CD4-positive, alpha-beta T cell treated with Interleukin-17A for 4 hours (primary cell): ENCODE measurements at regions not wholly inside any gene's neighbourhood (a gene's known extent, or its start where the extent isn't known, plus 50 kb on each side); places are given as distances from the start of the nearest gene placed in this dataset.
"Not testable (repeated sequence)": the region's sequence is repeated elsewhere in the genome, so short reads cannot be mapped to it uniquely, and the experiment has no call there.

Source experiments
- DNase-seq: peaks from one replicate; pipeline ENCODE4 v3.0.0-alpha.2; 2020; ENCODE audit warnings: mixed read lengths

DNA sequence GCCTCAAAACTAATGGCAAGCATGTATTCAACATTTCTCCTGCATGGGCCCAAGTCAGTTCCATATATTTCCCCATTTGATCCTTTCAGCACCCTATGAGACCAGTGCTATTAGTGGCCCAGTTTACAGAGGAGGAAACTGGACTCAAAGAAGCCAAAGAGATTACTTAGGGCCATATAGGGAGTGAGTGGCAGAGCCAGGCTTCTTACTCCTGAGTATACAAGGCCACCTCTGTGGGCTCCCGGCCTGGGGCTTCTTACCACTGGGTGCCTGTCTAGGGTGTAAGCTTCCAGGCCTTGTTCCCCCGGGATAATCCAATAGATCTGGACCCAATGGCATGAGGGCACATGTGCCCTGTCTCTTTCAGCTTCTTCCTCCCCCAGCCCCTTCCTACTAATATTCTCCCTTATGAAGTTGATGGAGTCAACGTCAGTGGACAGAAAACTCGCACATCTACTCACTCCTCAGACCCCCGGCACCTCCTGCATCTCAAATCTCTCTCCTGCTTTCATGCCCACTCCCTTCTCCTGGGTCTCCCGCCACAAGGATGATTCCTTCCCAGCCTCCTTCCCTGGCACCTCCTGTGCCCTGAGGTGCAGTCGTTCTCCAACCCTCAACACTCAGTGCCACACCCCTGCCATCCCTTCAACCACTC, 222.6 kb downstream of the ANAPC1 start:
- DNase-seq = no peak

DNA sequence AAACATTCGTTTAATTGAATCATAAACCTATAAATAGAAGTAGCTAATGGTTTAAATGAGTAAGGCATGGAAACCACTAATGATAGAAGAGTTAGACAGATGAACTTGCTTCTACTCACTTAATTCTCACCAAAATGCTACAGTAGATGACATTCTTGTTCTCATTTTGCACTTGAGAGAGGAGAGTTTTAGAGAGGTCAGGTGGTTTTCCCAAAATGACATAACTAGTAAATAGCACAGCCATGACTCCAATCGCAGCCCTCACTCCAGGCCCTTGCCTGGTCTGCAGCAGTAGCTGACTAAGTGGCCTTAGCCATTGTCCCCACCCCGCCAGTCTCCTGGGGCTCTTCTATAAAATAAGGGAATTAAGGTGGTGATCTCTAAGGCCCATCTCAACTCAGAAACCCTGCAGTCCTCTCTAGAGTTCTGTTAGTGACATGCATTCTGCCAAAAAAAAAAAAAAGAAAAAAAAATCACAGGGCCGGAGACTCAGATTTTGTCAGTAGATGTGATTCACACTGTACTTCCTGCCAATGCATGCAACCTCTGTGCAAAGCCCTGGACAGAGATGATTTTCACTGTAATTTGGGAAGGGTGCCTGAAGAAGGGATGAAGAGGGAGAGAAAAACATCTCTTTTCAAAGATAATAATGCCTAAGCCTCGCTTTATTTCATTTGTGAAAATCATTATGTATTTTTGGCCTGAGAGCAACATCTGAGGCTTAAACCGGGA, 221.8 kb downstream of the ANAPC1 start:
- DNase-seq = no peak

DNA sequence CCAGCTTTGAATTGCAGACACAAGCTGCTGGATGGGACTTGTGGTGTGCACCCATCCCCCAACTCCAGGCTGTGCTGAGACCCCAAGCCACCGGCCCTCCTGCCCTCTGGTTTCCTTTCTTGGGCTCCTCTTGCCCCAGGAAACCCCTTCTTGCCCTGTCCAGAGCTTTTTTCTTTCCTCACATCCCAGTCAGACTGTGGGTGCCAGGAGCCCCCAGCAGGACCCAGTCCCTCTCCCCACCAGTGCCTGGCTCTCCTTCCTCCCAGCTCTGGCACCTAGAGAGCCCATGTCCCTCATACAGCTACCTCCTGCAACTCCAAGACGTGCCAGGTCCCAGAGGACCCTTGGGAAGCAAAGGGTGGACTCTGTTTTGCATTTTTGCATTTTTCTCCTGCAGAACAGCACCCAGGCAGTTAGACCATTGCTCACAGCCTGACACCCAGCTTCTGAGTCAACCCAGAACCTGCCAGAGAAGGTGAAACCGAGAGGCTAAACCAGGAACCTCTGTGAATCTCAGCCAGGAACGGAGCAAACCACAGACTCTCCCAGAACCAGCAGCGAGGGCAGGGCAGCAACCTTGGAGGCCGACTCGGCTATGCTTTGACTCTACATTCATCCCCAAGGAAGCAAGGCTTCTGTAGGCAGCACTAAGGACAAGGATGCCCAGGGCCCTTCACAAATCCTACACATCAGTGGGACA, 221.1 kb downstream of the ANAPC1 start:
- DNase-seq = peak; percentile 7

DNA sequence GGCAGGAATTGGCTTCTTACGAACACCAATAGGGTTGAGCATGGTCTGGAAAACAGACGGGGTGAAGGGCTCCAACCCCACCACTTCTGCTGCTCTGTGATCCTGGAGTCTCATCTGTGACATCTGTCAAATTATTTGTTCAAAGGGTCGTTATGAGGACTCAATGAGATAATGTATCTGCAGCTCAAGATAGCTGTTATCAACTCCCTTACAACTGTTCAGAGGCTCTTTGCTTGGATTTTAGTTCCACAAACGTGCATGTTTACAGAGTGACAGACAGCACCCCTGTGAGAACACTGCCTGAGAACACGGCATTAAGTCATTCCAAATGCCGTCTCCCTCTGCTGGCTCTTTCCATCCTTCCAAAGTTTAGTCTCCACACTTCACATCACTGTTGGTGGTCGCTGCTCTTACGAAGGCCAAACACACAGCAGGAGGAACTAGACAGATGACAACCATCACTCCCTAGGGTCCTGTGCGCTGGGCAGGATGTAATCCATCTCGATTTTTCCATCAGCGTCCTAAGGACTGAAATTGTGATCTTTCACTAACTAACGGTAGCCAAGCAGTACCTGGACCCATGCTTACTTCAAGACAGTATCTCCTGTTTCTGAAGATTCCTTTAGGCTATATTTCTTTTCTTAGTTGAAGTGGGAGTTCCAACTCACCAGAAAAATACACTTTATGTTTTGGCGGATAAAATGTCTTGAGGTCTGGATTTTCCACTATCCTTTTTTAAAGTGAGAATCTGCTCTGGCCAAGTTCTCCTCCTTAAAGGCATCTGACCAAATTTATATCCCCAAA, 220.3 kb downstream of the ANAPC1 start:
- DNase-seq = no peak

DNA sequence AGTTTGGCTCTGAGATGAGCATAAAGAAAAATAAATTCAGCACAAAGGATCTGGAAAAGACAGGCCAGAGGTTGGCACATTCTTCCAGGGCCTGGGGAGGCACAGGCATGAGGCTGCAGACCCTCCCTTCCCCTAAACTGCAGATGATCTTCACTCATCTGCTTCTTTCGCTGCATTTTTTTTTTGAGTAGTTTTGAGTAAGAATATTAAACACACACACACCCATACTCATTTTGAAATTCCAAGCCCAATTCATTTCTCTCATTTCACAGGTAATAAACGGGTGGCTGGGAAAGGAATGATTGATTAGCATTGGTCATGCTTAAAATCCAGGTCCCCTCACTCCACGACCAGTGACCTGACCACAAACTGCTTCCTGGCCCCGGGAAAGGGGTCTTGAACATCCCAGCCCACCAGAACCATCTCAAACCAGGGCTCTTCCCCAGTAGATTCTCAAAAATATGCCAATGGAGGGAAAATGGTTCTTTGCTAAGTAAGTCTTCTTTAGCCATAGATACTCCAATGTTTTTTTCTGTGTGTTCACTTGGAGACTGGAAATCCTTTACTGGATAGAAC, 219.6 kb downstream of the ANAPC1 start:
- no peak for DNase-seq

DNA sequence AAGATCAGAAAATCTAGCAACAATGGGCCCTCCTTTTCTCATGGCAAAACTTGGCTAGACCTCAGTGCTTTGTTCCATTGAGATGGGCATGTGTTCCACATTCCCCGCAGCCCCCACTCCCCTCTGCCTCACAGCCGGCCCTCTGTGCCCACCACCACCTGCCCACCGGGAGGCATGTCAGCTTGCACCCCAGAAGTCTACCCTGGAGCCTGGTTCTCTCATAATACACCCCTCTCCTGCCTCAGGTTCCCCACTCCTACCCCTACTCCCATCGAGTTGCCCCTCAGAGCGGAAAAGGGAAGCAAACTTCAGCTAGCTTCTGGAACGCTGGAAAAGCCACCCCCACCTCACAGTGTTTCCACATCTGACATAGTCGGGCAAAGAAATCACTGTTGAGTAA, 219.0 kb downstream of the ANAPC1 start:
- DNase-seq = no peak

DNA sequence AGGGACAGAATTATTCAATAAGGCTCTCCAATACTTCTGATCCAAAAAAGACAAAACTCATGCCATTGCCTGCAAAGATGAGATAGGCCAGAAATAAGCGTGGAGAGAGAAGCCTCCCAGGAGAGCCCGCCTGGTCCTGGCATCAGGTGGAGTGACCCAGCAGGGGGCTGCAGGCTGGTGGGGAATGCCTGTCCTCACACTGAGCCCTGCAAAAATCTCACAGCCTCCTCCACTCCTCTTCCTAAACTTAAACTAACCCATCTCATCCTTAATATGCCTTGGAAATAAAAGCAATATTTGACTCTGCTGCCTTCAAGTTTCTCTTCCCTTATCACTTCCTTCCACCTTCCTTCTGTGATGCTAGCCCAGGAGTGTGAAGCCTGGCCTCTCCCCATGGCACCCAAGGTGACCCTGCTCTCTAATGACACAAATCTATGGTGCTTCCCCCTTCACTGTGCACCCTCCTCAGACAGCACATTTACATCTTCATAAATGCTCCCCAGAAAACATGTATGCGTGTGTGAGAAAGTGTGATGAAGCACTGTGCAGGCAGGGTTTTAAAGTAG, 218.4 kb downstream of the ANAPC1 start:
- no peak for DNase-seq

DNA sequence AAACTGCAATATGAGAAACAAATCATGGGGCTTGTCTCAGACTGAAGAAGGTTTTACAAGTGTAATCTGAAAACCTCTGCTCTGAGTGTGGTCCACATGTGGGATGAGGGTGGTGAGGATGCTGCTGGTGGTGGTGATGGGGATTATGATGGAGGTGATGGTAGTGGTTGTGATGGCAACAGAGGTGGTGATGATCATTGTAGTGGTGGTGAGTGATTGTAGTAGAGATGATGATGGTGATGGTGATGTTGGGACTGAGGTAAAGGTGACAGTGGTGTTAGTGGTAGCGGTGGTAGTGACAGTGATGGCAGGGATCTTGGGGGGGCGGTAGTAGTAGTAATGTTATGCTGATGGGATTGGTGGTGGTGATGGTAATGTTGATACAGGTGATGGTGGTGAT, 217.8 kb downstream of the ANAPC1 start:
- no peak for DNase-seq

DNA sequence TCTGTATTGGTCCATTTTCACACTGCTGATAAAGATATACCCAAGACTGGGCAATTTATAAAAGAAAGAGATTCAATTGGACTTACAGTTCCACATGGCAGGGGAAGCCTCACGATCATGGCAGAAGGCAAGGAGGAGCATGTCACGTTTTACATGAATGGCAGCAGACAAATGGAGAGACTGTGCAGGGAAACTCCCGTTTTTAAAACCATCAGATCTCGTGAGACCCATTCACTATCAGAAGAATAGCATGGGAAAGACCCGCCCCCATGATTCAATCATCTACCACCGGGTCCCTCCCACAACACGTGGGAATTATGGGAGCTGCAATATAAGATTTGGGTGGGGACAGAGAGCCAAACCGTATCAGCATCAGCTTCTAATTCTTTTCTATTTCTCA, 217.0 kb downstream of the ANAPC1 start:
- DNase-seq = no peak

DNA sequence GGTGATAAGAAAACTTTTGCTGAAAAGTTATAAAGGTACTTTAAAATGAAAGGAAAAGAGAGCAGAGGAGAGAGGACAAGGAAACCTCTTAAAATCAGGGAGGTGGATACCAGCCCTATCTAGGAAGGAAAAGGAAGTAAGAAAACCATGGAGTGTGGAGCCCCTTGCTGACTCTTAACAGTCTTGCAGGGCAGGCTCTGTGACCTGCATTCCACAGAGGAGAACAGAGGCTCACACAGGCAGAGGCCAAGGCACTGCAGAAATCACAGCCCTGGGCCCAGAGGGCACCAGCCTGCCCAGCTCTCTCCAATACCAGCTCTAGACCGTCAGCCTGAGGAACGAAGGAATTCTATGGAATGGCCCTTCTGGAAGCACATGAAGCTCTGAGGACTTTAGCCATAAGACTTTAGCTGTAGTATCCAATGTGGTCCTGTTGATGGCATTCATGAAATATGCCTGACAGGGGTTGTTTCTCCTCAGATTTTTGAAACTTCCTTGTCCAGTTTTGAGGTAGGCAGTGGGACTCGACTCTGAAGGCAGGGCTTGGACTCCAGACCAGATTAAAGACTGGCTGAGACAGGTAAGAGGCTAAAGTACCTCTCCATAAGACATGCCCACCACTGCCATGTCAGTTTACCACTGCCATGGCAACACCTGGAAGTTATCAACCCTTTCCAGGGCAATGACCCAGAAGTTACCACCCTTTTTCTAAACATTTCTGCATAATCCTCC, 216.3 kb downstream of the ANAPC1 start:
- no peak for DNase-seq

DNA sequence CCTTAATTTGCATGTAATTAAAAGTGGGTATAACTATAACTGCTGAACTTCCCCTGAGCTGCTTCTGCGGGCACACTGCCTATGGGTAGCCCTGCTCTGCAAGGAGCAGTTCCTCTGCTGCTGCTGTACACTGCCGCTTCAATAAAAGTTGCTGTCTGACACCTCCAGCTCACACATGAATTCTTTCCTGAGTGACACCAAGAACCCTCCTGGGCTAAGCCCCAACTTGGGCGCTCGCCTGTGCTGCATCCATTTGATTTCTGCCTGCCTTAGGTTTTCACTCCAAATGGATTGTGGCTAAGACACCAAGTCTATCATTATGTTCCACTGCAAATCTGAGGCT, 215.7 kb downstream of the ANAPC1 start:
- no peak for DNase-seq

DNA sequence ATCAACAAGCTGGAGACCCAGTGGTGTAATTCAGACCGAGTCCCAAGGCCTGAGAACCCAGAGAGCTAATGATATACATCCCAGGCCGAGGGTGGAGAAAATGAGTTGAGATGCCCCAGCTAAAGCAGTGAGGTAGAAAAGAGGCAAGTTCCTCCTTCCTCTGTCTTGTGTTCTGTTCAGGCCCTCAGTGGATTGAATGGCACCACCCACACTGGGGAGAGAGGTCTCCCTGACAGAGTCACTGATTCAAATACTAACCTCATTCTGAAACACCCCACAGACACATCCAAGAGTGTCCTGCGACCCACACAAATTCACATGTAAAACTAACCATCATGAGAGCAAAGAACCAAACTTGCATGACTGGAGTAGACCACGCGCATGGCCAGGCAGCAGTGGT, 215.3 kb downstream of the ANAPC1 start:
- DNase-seq = no peak

DNA sequence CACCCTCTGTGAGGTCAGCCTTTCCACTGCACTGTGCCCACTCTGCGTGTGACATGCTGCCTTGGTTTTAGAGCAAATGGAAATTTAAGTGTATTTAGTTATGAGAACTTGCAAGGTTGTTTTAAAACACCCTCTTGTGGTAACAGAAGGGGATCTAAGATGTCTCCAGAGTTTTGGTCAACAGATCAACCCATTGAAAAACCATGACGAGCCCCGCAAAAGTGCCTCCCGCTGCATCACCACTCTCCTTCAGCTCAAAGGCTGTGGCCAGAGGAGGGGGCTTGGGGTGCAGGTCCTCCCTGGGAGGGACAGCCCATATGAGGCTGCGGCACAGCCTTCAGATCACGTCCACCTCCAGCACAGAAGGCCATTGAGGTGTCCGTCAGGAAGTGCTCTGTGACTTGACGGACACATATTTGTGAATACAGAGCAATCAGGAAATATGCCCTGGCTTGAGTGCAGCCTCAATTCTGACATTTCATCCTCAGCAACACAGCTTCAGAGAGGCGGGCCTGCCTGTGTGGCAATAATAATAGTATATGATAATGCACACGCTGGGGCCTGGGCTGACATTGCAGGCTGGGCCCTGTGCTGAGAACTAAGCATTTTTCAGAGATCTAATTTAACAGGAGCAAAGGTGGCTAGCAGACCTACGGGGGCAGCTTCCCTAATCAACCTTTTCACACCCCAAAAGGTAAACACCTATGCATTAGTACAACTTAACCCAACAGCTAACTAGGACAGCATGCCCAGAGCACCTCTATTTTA, 213.9 kb downstream of the ANAPC1 start:
- no peak for DNase-seq

DNA sequence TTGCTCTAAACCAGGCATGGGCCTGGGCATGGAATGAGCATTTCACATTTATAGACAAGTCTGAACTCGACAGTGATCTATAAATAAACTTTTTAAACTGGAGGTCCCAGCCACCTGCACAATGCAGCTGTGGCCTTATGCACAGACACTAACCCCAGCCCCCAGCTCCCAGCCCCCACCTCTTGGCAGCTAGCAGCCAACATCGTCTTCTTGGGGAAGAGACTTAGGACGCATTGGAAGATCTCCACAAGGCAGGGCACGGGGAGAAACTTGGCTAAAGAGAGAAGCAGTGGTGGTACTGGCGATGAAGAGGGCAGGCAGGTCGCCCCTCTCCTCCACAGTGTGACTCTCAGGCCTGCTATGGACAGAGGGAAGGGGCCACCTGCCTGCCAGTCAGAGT, 213.2 kb downstream of the ANAPC1 start:
- no peak for DNase-seq

DNA sequence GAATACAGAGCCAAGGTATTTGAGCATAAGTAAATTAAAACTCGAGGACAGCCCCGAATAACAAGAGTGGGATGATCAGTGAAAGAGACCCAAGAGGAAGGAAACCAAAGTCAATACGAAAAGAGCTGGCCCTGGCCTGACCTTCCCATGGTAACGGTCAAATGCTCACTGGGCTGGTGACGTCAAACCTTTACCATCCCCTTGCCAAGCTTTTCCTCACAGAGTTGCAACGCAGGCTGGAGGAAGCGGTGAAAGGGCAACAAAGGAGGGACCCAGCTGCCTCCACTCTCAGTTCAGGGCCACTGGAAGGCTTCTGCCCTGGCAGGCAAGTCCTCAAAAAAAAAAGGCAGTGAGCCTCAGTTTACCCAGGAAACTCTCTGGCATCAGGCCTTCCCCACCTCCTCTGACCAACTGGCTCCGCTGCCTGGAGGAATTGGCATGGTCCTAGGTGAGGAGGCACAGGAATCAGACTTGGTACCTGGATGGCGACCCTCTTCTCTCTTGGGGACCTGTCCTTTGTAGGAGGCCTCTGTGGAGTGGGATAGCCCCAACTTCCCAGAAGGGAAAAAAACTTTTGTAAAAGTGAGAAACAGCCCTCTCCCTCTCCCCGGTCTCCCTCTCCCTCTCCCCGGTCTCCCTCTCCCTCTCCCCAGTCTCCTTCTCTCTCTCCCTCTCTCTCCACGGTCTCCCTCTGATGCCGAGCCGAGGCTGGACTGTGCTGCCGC, 212.4 kb downstream of the ANAPC1 start:
- DNase-seq = no peak

DNA sequence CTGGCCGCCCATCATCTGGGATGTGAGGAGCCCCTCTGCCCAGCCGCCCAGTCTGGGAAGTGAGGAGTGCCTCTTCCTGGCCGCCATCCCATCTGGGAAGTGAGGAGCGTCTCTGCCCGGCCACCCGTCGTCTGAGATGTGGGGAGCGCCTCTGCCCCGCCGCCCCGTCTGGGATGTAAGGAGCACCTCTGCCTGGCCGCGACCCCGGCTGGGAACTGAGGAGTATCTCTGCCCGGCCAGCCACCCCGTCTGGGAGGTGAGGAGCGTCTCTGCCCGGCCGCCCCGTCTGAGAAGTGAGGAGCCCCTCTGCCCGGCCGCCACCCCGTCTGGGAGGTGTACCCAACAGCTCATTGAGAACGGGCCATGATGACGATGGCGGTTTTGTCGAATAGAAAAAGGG, 211.4 kb downstream of the ANAPC1 start:
- not testable (repeated sequence) for DNase-seq

DNA sequence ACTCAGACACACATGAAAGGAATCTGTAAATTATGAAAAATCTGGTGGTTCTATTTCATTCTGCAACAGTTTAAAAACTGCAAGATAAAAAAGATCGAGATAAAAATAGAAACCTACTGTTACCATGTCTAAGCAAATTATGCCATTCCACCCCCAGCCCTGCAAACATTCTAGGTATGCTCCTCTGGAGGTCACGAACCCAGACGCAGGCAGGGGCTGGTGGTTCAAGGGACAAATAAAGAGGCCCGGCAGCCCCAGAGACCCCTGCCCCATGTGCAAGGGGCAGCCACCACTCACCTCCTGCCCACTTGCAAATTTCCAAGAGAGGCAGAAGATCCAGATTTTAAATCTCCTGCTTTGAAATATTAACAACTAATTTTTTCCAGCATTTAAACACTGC, 210.5 kb downstream of the ANAPC1 start:
- no peak for DNase-seq

DNA sequence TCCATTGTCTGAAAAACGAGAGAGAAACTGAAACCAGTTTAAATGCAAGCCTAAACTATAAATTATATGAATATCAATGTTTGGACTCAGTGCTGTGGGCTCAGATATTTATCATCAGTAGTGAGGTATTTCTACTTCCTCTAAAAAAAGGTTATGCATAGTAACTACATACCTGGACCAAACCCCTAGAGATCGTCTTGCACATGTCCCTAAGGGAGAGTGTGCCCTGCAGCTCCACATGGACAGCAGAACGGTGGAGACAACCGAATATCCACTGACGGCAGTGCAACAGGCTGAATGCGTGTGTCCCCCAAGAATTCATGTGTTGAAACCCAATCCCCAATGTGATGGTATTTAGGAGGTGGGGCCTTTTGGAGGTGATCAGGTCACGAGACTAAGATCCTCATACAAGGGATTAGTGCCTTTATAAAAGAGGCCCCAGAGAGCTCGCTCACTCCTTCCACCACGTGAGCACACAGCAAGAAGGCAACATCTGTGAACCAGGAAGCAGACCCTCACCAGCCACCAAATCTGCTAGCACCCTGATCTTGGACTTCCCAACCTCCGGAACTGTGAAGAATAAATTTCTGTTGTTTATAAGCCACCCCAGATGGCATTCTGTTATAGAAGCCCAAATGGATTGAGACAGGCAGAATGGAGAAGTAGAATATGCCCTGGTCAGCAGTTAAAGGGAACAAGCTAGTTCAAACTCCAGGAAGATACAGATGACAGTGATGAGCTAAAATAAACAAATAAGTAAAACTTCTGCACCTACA, 208.4 kb downstream of the ANAPC1 start:
- no peak for DNase-seq

DNA sequence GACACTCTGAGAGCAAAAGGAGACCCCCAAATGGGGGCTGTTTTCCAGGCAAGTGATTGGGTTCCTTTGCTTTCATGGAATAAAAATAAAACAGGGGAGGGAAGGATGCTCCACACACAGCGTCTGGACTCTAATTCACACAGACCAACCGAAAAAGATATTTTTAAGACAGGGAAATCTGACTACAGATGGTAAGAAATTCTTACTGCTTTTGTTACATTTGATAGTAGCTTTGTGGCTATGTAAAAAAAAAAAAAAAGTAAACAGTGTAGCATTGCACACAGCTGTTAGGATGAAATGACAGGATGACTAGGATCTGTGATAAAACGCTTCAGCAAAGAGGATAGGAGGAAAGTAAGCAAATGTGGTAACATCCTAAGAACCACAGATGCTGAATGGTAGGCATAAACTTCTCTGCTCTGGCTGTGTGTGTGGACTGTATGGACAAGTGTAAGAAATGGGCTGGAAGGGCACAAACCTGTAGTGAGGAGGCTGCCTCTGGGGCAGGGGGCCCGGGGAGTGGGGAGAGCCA, 207.6 kb downstream of the ANAPC1 start:
- DNase-seq = no peak
